Coronary artery (tissue), 2 donors: ENCODE measurements at regions not wholly inside any gene's neighbourhood (a gene's known extent, or its start where the extent isn't known, plus 50 kb on each side); places are given as distances from the start of the nearest gene placed in this dataset.

ENCODE experiments used
- DNase-seq: peaks from one replicate; pipeline ENCODE4 v3.0.0-alpha.2; 2017; ENCODE audit warnings: low spot score
- H3K27ac ChIP-seq, 2 donors: fragments of 200-600 bp; sonication (generic); one replicate each; pipeline ENCODE4 v1.5.1; 2016 to 2019
- H3K4me3 ChIP-seq: fragments of 200-600 bp; sonication (generic); 2 replicates; pipeline ENCODE4 v1.5.1; 2016; ENCODE audit warnings: mild to moderate bottlenecking, moderate library complexity
- CTCF ChIP-seq: fragments of 200-600 bp; sonication (generic); IDR thresholded peaks from one replicate; pipeline ENCODE4 v1.5.1; 2019; ENCODE audit warnings: antibody characterized with exemption

GRCh38 chr9:1718836-1719235, 296.3 kb upstream of the SMARCA2 start:
- Histone ChIP-seq H3K27ac (no peak overlapping the region), H3K4me3 (no peak overlapping the region)
- no peak for DNase-seq
- no peak for TF ChIP-seq CTCF

- no peak for DNase-seq
- Histone ChIP-seq H3K27ac (no peak overlapping the region), H3K4me3 (no peak overlapping the region)
- no peak for TF ChIP-seq CTCF
These were observed 294.0 kb upstream of the SMARCA2 start for GRCh38 chr9:1721196-1721595.

GRCh38 chr9:1722404-1722803, 292.7 kb upstream of the SMARCA2 start:
- no peak for DNase-seq
- no peak overlapping the region for H3K4me3 ChIP-seq
- no peak for TF ChIP-seq CTCF
- H3K27ac ChIP-seq = no peak overlapping the region

GRCh38 chr9:1723522-1724015, 291.6 kb upstream of the SMARCA2 start:
- H3K4me3 ChIP-seq = no peak overlapping the region
- no peak for TF ChIP-seq CTCF
- DNase-seq = no peak
- no peak overlapping the region for H3K27ac ChIP-seq

- Histone ChIP-seq H3K27ac (no peak overlapping the region), H3K4me3 (no peak overlapping the region)
- no peak for TF ChIP-seq CTCF
- no peak for DNase-seq
These were observed 288.0 kb upstream of the SMARCA2 start for GRCh38 chr9:1726993-1727759.

- no peak for TF ChIP-seq CTCF
- no peak overlapping the region for H3K27ac ChIP-seq
These were observed 285.5 kb upstream of the SMARCA2 start for GRCh38 chr9:1729631-1730030.

GRCh38 chr9:1732670-1733069, 282.5 kb upstream of the SMARCA2 start:
- no peak for TF ChIP-seq CTCF
- Histone ChIP-seq H3K4me3 (no peak overlapping the region), H3K27ac (no peak overlapping the region)
- DNase-seq = no peak

More at GRCh38 chr9:1729631-1730030, 285.5 kb upstream of the SMARCA2 start:
- no peak for DNase-seq
- H3K4me3 ChIP-seq = no peak overlapping the region
